ACC112 (cell line): ENCODE measurements at regions not wholly inside any gene's neighbourhood (a gene's known extent, or its start where the extent isn't known, plus 50 kb on each side); places are given as distances from the start of the nearest gene placed in this dataset.

ENCODE experiments used
- H2AFZ ChIP-seq: fragments of 200-600 bp; sonication (generic); one replicate; pipeline ENCODE4 v1.6.0; 2017; ENCODE audit warnings: antibody characterized with exemption, low read length; ENCODE audit not compliant: unreplicated experiment
- H3K27ac ChIP-seq: fragments of 200-600 bp; sonication (generic); 2 replicates; pipeline ENCODE4 v1.5.1; 2014; ENCODE audit warnings: low read depth, mild to moderate bottlenecking, antibody characterized with exemption, low read length, moderate library complexity
- H3K27me3 ChIP-seq: fragments of 200-600 bp; sonication (generic); 2 replicates; pipeline ENCODE4 v1.6.1; 2014; ENCODE audit warnings: mild to moderate bottlenecking, antibody characterized with exemption, low read length, moderate library complexity, mixed read lengths; ENCODE audit not compliant: insufficient read depth
- H3K36me3 ChIP-seq: fragments of 200-600 bp; sonication (generic); 2 replicates; pipeline ENCODE4 v1.6.1; 2016; ENCODE audit warnings: mild to moderate bottlenecking, antibody characterized with exemption, low read length, moderate library complexity, mixed read lengths; ENCODE audit not compliant: insufficient read depth
- H3K4me1 ChIP-seq: fragments of 200-600 bp; sonication (generic); one replicate; pipeline ENCODE4 v1.6.1; 2016; ENCODE audit warnings: low read length, mixed read lengths; ENCODE audit not compliant: insufficient read depth, unreplicated experiment, control insufficient read depth
- H3K4me3 ChIP-seq: fragments of 200-600 bp; sonication (generic); 2 replicates; pipeline ENCODE4 v1.5.1; 2014; ENCODE audit warnings: mild to moderate bottlenecking, low read depth, low read length
- H3K79me2 ChIP-seq: fragments of 200-600 bp; sonication (generic); one replicate; pipeline ENCODE4 v1.6.0; 2016; ENCODE audit warnings: low read length; ENCODE audit not compliant: control insufficient read depth, unreplicated experiment, insufficient read depth

DNA sequence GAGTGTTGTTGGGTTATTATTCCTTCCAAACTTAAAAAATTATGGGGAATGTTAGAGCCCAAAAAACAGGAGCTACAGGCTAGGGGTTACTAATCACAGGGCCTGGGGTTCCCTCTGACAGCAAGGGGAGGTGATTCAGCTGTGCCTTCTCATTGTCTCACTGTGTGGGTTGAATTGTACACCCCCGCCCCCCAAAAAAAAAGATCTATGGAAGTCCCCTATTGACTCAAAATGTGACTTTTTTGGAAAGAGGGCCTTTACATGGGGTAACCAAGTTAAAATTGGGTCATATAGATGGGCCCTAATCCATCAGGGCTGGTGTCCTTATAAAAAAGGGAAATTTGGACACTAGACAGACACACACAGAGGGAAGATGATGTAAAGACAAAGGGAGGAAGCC lies 190.2 kb downstream of the SOX9 start:
- Histone ChIP-seq H3K4me3 (no peak overlapping the region), H3K27ac (no peak overlapping the region), H3K27me3 (peaks cover 26% of the 10 kb centered on the region), H2AFZ (no peak overlapping the region), H3K36me3 (no peaks in the 10 kb centered on the region), H3K4me1 (peaks cover 4% of the 10 kb centered on the region), H3K79me2 (no peaks in the 10 kb centered on the region)

DNA sequence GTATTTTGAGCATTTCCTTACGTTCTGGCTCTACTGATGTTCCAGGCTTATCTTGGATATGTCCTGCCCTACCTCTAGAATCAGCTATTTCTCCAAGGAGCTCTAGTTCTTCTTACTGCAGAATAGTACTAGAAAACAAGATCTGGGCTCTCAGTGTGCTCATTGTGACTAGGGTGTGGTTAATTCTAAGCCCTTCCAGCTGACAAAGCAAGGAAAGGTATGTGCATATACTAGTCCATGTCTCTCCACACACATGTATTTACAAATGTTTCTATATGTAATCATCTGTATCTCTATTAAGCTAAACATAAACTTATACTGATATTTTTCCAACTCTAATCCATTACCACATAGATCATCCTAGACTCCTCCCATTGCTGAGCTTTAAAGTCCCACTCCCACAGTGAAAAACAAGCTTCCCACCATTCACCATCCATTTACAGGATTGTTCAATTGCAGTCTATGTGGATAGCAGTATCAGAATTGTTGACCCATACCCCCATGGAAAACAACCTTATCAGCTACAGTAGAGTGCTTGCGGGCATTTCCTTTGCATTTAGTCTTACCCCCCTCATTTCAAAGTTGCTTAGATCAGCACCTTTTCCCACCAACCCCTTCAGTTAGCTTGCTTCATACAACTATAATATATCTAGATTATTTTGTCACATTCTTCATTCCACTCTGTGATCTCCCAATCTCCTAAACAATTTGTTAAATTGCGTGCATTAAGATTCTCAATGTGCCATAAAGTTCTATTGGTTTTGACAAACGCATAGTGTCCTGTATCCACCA lies 194.5 kb downstream of the SOX9 start:
- Histone ChIP-seq H3K4me3 (no peak overlapping the region), H3K27me3 (peaks cover 31% of the 10 kb centered on the region), H3K79me2 (no peaks in the 10 kb centered on the region), H3K4me1 (no peaks in the 10 kb centered on the region), H3K36me3 (no peaks in the 10 kb centered on the region), H3K27ac (no peak overlapping the region), H2AFZ (no peak overlapping the region)

DNA sequence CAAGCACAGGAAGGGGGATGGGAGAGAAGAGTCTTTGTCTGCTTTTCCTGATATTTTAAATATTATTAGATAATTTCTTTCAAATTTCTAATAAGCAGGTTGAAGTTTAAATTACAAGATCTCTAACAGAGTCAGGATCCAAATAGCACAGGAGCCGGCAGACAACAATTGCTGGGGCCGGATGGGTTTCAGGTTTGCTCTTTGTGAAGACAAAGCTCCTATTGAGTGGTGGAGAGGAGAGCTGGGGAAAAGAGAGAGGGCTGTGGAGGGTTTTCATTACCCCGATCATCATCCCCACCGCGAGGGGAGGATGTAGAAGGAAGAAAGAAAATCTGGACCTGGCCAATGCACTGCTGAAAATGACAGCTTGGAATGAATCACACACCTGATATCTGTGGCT lies 197.3 kb downstream of the SOX9 start:
- Histone ChIP-seq H3K27ac (no peak overlapping the region), H2AFZ (no peak overlapping the region), H3K4me1 (no peaks in the 10 kb centered on the region), H3K27me3 (peaks cover 39% of the 10 kb centered on the region), H3K4me3 (no peak overlapping the region), H3K36me3 (no peaks in the 10 kb centered on the region), H3K79me2 (no peaks in the 10 kb centered on the region)

DNA sequence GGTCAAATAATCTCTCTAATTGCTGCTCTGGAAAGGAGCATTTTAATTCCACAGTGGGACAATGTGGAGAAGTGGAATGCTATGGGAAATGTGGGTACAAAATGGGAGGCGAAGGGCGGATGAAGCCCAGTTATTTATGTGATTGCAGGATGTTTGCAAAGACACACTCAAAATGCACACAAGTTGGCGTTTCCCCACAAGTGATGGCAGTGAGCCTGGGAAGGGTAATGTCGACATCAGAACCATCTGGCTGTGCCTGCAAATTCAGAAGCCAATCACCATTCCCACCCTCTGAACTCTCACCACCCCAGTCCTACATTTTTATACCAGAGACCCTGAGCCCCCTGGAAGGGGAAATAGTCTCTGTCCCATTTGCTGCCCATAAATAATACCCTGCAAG lies 201.1 kb downstream of the SOX9 start:
- no peaks in the 10 kb centered on the region for H3K4me1 ChIP-seq
- no peaks in the 10 kb centered on the region for H3K36me3 ChIP-seq
- no peak overlapping the region for H2AFZ ChIP-seq
- no peak overlapping the region for H3K27ac ChIP-seq
- no peak overlapping the region for H3K4me3 ChIP-seq
- no peaks in the 10 kb centered on the region for H3K79me2 ChIP-seq
- peaks cover 41% of the 10 kb centered on the region for H3K27me3 ChIP-seq

DNA sequence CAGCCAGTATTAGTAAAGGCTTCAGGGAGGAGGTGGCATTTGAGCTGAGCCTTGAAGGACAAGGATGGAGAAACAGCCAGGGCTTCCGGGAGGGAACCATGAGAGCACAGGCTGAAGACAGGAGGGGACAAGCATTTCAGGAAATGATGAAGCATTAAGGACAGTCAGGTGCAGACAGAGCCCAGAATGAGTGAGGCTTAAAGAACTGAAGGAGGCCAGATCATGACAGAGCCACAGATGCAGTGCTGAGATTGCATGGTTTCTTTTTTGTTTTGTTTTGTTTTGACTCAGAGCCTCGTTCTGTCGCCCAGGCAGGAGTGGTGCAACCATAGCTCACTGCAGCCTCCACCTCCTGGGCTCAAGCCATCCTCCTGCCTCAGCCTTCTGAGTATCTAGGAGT lies 211.5 kb downstream of the SOX9 start:
- Histone ChIP-seq H3K4me1 (no peaks in the 10 kb centered on the region), H2AFZ (no peak overlapping the region), H3K36me3 (no peaks in the 10 kb centered on the region), H3K4me3 (no peak overlapping the region), H3K27ac (no peak overlapping the region), H3K27me3 (no peaks in the 10 kb centered on the region), H3K79me2 (no peaks in the 10 kb centered on the region)

DNA sequence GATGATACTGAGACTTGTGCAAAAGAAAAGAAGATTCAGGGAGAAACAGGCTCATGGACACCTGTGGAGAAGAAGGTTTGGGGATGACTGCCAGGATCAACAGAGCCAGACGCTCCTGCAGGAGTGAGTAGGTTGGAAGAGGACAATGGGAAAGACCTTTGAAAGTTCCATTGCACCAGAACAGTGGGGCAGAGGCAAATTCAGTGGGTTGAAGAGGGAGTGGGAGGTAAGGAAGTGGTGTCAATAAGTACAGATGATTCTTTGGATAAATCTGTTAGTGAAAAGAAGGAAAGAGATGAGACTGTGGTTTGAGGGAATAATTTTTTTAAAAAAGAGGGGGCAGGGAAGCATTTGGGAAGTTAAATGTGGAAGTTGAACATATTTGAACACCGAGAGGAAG lies 212.8 kb downstream of the SOX9 start:
- Histone ChIP-seq H3K27ac (no peak overlapping the region), H3K79me2 (no peaks in the 10 kb centered on the region)

DNA sequence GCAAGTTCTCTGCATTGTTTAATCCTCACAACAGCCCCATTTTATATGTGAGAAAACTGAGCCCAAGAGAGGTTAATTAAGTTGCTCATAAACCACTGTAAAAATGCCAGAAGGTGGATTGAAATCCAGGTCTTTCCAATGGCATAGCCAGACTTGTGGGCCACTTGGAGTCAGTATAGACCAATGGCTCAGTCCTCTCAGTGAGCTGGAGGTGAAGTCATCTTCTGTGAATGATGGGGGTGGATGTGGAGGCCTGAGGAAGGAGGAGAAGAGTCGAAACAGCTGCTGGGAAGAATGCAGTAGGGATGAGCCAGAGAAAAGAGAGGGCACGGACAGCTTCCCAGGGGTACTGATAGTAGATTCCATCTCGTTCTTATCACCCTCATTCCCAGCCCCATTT lies 213.4 kb downstream of the SOX9 start:
- Histone ChIP-seq H3K27ac (no peak overlapping the region), H3K79me2 (no peaks in the 10 kb centered on the region), H3K36me3 (no peaks in the 10 kb centered on the region), H3K4me1 (peaks cover 10% of the 10 kb centered on the region), H3K27me3 (no peaks in the 10 kb centered on the region), H3K4me3 (no peak overlapping the region), H2AFZ (no peak overlapping the region)

More for the DNA sequence above, 212.8 kb downstream of the SOX9 start:
- Histone ChIP-seq H3K36me3 (no peaks in the 10 kb centered on the region), H3K4me1 (peaks cover 4% of the 10 kb centered on the region), H3K4me3 (no peak overlapping the region), H2AFZ (no peak overlapping the region), H3K27me3 (no peaks in the 10 kb centered on the region)

DNA sequence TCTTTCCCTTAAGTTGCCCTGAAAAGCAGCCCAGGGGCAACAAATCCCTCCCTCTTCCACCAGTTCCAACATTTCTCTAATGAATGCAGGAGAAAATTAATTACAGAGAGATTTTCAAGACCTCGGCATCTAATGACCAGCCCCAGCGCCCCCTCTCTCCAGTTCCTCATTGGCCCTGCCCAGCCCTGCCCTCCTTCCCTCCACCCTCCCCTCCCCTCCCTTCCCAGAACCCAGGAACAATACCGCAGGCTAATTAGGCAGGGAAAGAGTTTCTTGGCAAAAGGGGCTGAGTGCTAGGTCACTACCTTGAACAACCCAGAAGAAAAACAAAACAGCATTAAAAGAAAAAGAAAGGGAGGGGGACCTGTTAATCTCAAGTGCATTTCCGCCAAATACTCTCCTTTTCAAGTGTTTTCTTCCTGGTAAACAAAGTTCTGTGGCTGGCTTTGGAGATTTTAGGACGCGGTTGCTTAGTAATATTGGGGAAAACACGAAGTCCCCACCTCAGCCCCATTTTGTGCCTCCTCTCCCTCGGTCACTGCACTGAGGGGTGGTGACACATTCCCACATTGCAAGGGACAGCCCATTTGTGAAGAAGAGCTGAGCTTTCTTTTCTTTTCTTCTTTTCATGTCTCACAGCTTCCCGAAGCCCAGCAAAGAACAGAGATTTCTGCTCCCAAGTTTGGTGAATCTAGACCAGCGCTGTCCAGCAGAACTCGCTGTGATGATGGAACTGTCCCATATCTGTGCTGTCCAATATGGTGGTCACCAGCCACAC lies 215.4 kb downstream of the SOX9 start:
- Histone ChIP-seq H3K79me2 (no peaks in the 10 kb centered on the region), H3K27me3 (no peaks in the 10 kb centered on the region), H3K36me3 (no peaks in the 10 kb centered on the region), H3K27ac (no peak overlapping the region), H2AFZ (no peak overlapping the region), H3K4me1 (peaks cover 16% of the 10 kb centered on the region), H3K4me3 (no peak overlapping the region)

DNA sequence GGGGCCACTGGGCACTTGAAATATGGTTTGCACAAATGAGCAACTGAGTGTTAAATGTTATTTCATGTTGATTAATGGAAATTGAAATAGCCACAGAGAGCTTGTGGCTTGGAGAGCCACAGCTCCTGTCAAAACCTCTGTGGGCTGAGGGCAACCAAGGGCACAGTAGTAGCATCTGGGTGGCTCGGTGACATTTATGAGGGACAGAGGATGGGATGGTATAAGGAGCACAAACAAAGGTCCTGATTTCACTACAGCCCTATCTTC lies 215.9 kb downstream of the SOX9 start:
- Histone ChIP-seq H3K36me3 (no peaks in the 10 kb centered on the region), H3K4me3 (no peak overlapping the region), H3K27me3 (no peaks in the 10 kb centered on the region), H3K27ac (no peak overlapping the region), H2AFZ (no peak overlapping the region), H3K79me2 (no peaks in the 10 kb centered on the region), H3K4me1 (peaks cover 16% of the 10 kb centered on the region)

DNA sequence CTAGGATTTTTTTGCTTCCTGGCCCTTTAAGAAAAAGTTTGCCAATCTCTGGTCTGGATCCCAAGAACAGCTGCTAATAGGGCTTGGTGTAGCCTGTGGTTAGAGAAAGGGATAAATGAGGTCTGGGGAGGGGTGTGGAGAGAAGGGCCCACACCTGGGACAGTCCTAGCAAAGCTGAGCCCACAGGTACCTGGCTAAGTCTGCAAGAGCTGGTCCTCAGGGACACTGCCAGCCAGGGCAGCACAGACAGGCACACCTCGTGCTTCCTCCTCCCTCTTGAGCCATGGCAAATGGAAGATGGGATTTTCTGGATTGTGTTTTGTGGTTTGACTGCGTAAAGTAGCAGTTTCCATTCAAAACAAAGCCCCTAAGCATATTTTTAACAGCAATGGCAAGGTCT lies 217.5 kb downstream of the SOX9 start:
- H3K79me2 ChIP-seq, result no peaks in the 10 kb centered on the region
- H3K27me3 ChIP-seq, result no peaks in the 10 kb centered on the region
- peaks cover 16% of the 10 kb centered on the region for H3K4me1 ChIP-seq
- no peak overlapping the region for H2AFZ ChIP-seq
- peak overlapping the region; percentile 90 for H3K27ac ChIP-seq
- no peak overlapping the region for H3K4me3 ChIP-seq
- H3K36me3 ChIP-seq, result no peaks in the 10 kb centered on the region
